NCI-H128 (cell line): ENCODE measurements at regions not wholly inside any gene's neighbourhood (a gene's known extent, or its start where the extent isn't known, plus 50 kb on each side); places are given as distances from the start of the nearest gene placed in this dataset.

Experiments
- DNase-seq: peaks from one replicate; lab custom pipeline; 2025; ENCODE audit not compliant: unreplicated experiment; lab: John Stamatoyannopoulos, UW

DNA sequence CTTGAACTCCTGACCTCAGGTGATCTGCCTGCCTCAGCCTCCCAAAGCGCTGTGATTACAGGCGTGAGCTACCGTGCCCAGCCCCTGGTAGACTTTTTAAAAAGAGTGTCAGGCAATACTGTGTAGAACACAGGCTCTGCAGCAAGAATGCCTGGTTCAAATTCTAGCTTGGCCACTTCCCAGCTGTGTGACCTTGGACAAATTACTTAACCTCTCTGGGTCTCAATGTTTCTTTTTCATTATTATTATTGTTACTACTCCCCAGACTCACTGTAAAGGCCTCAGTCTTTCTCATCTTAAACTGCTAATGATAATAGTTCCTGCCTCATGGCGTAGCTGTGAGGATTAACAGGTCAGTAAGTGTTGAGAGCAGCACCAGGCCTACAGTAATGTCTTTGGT, 114.3 kb downstream of the LITAF start:
- DNase-seq: no peak

DNA sequence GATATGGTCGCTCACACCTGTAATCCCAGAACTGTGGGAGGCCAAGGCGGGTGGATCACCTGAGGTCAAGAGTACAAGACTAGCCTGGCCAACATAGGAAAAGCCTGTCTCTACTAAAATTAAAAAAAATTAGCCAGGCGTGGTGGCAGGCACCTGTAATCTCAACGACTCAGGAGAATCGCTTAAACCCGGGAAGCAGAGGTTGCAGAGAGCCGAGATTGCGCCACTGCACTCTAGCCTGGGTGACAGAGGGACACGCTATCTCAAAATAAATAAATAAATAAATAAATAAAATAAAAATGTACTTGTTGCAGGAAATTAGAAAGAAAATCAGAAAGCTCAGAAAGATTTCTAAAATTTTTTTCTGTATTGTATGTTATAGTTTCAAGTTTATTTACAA, 113.9 kb downstream of the LITAF start:
- no peak for DNase-seq

DNA sequence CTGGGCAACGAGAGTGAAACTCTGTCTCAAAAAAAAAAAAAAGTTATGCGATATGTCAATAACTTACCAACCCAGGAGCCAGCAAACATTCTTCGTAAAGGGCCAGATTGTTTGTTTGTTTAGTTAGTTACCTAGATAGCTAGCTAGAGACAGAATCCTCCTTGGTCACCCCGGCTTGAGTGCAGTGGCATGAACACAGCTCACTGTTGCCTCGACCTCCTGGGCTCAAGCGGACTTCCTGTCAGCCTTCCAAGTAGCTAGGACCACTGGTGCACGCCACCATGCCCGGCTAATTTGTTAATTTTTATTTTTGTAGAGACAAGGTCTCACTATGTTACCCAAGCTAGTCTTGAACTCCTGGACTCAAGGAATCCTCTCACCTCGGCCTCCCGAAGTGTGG, 113.0 kb downstream of the LITAF start:
- no peak for DNase-seq

DNA sequence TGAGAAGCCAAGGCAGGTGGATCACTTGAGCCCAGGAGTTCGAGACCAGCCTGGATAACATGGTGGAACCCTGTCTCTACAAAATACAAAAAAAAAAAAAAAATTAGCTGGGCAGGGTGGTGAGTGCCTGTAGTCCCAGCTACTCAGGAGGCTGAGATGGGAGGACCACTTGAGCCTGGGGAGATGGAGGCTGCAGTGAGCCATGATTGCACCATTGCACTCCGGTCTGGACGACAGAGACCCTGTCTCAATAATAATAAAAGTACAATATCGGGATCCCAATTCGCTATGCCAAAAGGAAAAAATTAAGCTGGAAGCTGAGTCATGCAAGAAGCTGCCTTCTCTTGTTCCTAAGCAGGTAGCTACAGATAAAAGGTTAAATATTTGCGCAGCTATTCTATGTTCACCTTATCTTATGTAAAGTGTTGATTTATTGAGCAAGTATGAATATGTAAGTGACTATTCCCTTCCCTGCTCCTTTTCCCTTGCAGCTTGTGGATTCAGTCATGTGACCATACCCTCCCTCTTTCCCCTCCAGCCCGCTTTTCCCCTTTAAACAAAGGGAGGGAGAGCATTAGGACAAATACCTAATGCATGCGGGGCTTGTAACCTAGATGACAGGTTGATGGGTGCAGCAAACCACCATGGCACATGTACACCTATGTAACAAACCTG, 112.0 kb downstream of the LITAF start:
- no peak for DNase-seq

DNA sequence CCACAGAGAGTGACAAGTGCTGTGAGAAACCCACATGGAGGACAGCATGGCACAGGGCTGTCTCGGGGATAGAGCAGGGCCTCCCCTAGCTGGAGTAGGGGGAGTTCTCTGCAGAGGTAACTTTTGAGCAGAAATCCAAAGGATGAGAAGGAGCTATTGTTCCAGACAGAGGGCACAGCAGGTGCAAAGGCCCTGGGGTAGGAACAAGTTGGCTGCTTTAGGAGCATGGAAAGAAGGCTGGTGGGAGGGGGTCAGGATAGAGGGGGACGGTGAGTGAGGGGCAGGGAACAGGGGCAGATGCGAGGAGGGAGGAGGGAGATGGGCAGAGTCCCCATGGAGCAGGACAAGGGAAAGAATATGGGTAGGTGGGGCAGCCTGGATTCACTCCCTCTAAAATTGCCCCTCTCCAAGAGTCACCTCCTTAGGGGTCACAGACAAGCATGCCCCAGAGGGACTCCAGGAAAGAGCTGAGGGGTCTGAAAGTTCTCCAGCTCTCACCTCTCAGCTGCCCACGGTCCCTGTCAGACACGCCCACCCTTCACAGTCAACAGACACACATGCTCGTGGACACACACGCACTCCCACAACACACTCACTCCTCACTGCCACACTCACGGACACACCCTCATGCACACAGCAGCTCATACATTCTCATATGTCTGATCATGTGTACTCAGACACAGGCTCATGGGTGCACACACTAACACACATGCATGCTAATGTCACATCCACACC, 110.7 kb downstream of the LITAF start:
- no peak for DNase-seq

DNA sequence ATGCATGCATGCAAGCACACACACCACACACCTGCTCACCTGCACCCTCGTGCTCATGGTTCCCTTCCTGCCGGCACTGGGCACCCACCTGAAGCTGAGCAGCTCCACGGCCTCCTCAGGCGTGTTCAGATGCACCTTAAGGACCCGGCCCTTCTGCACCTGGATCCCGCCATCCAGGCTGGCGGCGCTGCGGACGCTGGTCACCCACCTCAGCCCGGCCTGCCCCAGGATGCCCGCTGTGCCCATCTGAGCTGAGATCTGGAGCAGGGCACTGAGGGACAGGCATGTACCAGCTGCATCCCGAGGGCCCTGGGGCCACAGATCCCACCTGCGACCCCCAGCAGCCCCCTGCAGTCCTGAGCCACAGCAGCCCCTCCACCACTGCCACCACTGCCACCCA, 110.0 kb downstream of the LITAF start:
- DNase-seq: no peak

DNA sequence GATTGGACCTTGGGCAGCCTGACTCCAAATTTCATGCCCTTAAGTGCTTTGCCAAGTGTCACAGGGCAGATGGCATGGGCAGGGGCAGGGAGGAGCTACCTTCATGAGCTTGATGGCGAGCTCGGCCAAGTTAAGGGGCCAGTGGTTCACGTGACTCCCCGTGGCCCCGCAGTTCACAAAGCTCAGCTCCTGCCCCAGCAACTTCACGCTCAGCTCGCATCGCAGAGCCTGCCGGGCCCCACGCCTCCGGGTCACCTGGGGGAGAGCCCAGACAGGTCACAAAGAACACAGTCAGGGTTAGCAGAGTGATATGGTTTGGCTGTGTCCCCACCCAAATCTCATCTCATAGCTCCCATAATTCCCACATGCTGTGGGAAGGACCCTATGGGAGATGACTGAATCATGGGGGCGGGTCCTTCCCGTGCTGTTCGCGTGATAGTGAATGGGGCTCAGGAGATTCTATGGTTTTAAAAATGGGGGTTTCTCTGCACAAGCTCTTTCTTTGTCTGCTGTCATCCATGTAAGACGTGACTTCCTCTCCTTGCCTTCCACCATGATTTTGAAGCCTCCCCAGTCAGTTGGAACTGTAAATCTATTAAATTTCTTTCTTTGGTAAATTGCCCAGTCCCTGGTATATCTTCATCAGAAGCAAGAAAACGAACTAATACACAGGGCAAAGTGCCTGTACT, 108.1 kb downstream of the LITAF start:
- no peak for DNase-seq

DNA sequence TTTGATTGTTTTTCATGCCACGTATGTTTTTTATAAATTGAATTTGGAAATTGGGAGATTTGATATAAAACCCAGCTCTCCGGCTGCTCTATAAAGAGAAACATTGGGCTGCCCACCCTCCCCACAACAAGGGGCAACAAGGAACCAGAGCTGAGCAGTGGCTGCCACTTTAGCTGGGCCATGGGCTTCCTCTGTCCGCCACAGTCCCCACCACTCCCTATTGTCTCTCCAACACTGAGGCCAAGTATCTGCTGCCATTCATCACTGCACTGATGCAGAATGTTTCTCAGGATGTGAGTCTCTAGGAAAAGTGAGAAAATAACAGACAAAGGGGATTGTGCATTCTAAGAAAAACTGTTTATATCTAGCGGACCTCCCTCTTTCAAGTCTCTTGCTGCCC, 106.8 kb downstream of the LITAF start:
- DNase-seq: no peak

DNA sequence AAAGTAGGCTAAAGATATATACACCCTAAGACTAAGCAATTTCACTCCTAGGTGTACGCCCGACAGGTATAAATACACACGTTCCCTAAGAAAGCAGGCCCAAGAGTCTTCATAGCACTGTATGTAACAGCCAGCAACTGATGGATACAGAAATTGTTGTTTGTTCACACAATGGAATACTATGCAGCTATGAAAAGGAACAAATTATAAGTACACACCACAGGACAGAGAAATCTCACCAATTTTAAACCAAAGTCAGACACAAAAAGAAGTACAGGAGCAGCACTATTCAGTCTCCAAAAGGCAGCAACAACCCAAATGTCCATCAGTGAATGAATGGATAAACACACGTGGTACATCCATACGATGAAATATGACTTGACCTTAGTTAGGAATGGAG, 106.1 kb downstream of the LITAF start:
- no peak for DNase-seq

DNA sequence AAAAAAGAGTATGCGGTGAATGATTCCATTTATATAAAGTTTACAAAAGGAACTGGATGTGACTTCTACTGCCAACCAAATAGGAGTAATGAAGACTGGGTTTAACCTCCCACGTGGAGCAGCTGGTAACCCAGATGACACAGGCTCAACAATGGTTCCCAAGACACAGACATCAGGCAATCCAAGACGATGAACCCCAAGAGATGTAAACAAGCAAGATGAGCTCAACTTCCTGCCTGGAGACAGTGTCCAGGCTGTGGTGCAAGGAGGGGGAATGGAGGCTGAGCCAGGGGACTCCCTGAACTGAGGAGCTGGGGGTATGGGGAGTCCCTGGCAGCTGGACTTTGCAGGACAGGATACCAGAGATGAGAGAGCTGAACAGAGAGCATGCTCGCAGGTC, 104.7 kb downstream of the LITAF start:
- no peak for DNase-seq

DNA sequence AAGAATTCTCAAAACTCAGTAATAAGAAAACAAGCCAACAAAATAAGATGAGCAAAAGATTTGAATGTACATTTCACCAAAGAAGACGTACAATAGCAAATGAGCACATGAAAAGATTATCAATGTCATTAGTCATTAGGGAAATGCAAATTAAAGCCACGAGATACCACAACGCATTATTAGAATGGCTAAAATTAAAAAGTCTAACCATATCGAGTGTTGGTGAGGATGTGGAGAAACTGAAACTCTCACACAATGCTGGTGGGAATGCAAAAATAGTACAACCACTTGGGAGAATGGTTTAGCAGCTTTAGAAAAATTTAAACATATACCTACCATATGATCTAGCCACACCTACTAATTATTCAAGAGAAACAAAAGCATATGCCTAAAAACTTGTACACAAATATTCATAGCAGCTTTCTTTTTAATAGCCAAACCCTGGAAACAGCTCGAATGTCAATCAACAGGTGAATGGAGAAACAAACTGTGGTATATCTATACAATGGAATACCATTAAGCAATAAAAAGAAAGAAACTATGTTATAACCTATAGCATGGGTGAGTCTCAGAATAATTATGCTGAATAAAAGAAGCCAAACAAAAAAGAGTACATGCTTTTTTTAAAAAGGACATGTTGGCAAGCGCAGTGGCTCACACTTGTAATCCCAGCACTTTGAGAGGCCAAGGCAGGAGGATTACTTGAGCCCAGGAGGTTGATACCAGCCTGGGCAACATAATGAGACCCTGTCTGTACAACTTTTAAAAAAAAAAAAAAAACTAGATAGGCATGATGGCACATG, 103.6 kb downstream of the LITAF start:
- DNase-seq: no peak

DNA sequence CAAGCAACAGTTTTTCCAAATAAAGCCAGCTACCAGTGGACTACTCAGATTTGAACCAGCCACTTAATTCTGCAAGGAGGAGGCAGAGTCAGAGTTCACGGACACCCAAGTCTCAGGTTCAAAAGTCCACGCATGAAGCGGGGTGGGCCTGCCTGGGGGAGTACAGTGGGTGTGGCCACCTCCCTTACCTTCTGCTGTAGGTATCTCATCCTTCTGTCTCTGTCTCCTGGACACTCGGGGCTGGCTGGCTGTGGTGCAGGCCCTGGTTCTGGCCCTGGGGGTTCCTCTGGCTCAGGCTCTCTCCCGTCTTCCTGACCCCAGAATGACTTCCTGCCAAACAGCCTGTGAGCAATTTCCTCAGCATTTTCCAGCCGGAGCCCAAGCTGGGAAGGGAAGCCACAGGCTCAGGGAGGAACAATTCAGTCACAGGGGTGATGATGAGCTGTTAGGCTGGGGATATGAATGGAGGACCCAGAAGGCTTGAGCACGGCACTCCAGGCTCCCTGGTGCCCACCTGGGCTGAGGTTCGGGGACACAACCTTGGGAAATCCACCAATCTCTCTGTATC, 101.9 kb downstream of the LITAF start:
- no peak for DNase-seq

DNA sequence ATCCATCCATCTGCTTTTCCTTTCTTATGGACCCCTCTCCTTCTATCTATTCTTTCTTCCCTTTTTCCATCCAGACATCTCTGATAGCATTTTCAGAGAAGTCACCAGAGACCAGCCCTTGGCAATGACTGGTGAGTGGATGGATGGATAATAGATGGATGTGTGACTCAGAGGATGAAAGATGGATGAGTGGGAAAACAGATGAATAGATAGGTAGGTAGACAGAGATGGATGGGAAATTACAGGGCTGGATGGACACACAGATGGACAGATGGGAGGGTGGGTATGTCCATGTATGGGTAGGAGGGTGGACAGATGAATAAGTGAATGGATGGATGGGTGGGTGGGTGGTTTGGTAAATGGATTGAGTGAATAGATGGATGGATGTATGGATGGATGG, 101.0 kb downstream of the LITAF start:
- DNase-seq: no peak

DNA sequence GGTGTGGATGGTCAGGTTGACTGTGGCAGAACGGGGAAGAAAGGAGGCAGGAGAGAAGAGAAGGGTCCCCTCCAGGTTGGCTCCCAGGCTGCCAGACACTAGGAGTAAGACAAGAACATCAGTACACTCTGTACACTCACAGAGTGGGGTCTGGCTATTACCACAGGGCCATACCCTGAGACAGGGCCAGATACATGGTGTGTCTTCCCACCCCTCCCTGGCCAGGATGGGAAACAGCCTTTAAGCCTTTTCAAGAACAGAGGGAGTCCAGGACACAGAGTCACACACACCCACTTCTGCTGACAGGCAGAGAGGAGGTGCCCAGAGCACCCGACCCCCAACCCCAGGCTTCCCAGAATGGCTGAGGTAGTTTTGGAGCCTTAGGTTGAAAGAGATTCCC, 99.4 kb downstream of the LITAF start:
- no peak for DNase-seq

DNA sequence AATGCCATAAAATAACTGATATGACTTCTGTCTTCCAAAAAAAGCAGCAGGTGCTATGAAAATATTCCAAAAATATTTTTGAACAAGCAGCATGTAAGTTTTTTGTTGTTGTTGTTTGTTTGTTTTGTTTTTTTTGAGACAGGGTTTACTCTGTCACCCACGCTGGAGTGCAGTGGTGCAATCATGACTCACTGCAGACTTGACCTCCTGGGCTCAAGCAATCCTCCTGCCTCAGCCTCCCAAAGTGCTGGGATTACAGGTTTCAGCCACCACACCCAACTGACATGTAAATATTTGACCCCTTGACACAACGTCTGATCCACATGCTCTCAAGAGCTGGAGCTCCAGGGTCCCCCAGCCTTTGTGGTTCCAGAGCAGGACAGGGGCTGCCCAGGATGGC, 98.4 kb downstream of the LITAF start:
- DNase-seq: no peak

DNA sequence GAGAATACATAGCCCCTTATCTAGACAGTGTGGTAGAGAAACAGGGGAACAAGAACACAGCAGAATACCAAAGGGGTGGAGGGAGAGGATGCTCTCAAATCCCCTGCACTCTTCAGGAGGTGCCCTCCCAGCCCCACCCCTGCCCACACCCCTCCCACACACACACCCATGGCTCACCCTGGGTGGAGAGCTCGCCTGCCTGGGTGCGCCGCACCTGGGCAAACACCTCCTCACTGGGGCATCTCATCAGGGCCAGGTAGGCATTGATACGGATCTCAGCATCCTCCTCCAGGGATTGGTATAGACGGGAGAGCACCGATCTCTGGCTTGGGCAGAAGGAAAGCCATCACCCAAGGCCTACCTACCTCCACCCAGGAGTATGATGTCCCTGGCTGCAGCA, 95.2 kb downstream of the LITAF start:
- DNase-seq: no peak

DNA sequence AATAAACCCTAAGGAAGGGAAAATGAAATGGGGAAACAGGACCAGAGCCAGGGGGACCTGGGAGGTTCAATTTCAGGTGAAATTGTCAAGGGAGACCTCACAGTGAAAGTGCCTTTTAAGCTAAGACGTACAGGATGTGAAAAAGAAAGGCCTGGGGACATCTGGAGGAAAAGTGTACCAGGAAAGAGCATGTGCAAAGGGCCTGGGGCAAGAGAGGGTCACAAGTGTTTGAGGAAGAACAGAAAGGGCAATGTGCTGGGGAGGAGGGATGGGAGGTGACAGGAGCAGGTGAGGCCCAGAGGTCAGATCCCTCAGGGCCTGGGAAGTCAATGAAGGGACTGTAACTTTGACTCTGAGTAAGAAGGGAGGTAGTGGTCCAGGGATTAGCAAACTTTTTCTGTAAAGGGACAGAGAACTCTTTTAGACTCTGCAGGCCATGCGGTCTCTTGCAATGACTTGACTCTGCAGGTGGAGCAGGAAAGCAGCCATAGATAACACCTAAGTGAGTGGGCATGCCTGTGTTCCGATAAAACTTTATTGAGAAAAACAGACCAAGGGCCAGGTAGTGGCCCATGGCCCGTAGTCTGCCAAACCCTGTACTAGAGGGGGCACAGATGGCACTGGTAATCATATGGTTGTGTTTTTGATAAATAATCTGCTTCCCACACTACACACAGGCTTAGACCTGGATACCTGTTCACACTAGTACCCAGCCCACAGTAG, 93.8 kb downstream of the LITAF start:
- DNase-seq: no peak

DNA sequence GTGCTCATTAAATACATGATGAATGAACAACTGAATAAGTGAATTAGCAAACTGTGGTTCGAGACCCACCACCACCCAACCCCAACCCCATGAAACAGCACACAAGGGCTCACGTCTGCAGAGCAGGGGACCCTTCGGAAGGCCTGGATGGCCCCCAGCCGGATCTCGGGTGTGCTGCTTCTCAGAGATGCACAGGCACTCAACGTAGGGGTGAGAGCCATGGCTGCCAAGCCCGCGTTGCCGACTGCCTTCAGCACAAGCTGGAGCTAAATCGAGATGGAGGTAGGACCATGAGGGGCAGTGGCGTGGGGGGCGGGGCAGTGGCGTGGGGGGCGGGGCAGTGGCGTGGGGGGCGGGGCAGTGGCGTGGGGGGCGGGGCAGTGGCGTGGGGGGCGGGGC, 93.2 kb downstream of the LITAF start:
- no peak for DNase-seq

DNA sequence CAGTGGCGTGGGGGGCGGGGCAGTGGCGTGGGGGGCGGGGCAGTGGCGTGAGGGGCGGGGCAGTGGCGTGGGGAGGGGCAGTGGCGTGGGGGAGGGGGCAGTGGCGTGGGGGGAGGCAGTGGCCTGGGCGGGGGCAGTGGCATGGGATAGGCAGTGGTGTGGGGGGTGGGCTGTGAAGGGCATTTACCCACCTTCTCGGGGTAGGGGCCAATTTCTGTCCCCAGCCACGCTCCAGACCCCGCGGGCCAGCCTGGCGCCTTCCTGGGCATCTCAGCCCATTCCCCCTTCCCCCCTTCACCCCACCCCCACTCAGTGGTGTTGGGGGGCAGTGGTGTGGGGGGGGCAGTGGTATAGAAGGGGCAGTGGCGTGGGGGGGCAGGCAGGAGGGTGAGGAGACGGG, 92.7 kb downstream of the LITAF start:
- DNase-seq: no peak

DNA sequence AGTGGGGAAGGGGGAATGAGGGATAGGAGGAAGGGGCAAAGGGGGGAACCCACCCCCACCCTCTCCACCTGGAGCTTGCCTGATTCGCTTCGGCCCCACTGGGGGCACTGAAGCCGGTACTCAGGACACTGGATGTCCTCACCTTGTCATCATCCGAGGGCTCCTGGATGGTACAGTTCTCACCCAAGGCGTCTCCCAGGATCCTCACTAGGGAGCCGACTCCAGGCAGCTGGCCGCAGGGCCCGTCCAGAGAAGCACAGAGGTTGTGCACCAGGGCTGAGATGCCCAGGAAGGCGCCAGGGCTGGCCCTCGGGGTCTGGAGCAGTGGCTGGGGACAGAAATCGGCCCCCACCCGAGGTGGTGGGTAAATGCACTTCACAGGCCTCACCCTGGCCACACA, 92.3 kb downstream of the LITAF start:
- no peak for DNase-seq

DNA sequence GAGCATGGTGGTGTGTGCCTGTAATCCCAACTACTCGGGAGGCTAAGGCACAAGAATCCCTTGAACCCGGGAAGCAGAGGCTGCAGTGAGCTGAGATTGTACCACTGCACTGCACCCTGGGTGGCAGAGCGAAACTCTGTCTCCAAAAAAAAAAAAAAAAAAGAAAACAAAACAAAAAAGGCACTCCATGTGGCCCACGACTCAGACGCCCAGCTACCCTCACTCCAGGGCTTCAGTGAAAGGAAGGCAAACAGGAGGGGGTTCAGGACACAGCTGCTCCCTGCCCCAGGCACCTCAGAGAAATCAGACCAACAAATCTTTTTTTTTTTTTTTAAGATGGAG, 91.7 kb downstream of the LITAF start:
- DNase-seq: no peak
